ENCODE measurements at regions not wholly inside any gene's neighbourhood (a gene's known extent, or its start where the extent isn't known, plus 50 kb on each side); places are given as distances from the start of the nearest gene placed in this dataset.

DNA sequence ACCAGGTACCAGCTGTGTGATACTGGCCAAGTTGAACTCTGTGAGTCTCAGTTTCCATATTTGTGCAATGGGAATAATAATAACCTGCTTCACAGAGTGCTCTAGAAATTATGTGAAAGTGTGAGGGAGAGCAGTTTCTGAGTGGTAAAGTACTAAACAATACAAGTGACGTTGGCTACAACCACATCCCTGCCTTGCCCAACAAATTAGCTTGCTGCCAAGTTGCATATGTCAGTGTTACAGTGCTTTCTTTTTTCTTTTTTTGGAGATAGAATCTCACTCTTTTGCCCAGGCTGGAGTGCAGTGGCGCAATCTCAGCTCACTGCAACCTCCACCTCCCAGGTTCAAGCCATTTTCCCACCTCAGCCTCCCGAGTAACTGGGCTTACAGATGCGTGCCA lies 533.6 kb upstream of the MEX3C start:
- WGBS, 2 donors, result 75 to 82% methylated on average over 4 of the region's 4 CpGs
- TF ChIP-seq, protein P1, sequence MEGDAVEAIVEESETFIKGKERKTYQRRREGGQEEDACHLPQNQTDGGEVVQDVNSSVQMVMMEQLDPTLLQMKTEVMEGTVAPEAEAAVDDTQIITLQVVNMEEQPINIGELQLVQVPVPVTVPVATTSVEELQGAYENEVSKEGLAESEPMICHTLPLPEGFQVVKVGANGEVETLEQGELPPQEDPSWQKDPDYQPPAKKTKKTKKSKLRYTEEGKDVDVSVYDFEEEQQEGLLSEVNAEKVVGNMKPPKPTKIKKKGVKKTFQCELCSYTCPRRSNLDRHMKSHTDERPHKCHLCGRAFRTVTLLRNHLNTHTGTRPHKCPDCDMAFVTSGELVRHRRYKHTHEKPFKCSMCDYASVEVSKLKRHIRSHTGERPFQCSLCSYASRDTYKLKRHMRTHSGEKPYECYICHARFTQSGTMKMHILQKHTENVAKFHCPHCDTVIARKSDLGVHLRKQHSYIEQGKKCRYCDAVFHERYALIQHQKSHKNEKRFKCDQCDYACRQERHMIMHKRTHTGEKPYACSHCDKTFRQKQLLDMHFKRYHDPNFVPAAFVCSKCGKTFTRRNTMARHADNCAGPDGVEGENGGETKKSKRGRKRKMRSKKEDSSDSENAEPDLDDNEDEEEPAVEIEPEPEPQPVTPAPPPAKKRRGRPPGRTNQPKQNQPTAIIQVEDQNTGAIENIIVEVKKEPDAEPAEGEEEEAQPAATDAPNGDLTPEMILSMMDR (IDR thresholded peaks at IDR 0.05; ENCODE audit: control extremely low read depth, extremely low read depth), result no peak
- Histone ChIP-seq H3K9ac (ENCODE audit: insufficient read depth in 1 of 2, low read length in 2 of 2) (no peak overlapping the region), H3K27ac (ENCODE audit: low read depth in 1 of 2, low read length in 1 of 2) (no peak overlapping the region), H3K4me3 (no peak overlapping the region), H3K36me3 (ENCODE audit: control insufficient read depth in 4 of 4, insufficient read depth in 4 of 4, low read length in 4 of 4) (no peaks in the 10 kb centered on the region), H3K9me3 (ENCODE audit: control insufficient read depth in 4 of 4, insufficient read depth in 3 of 4, low read length in 3 of 4) (no peaks in the 10 kb centered on the region), H3K4me1 (ENCODE audit: control insufficient read depth in 5 of 5, insufficient read depth in 5 of 5, low read length in 5 of 5) (no peaks in the 10 kb centered on the region), H3K27me3 (ENCODE audit: control insufficient read depth in 3 of 3, insufficient read depth in 3 of 3, low read length in 2 of 3) (no peaks in the 10 kb centered on the region)
- no peak for ATAC-seq (ENCODE audit: insufficient read depth, low FRiP score)
- no peak for DNase-seq

DNA sequence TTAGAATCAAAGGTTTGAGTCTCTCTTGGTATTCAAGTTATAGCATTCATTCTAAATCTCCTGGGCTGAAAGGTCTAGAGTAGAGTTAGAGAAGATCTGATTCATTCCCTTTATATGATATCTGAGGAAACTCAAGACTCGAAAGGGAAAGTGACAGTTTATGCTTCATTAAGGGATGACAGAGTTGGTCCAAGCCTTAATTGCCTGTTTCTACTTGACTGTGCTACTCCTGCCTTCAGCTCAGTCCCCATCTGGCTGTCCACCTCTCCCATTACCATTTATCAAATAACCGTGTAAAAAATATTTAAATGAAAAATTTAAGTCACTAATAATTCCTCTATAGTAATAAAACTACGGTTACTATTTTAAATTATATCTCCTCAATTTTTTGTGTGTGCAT lies 537.1 kb upstream of the MEX3C start:
- Histone ChIP-seq H3K9me3 (ENCODE audit: control insufficient read depth in 4 of 4, insufficient read depth in 3 of 4, low read length in 3 of 4) (no peaks in the 10 kb centered on the region), H3K36me3 (ENCODE audit: control insufficient read depth in 4 of 4, insufficient read depth in 4 of 4, low read length in 4 of 4) (no peaks in the 10 kb centered on the region), H3K27me3 (ENCODE audit: control insufficient read depth in 3 of 3, insufficient read depth in 3 of 3, low read length in 2 of 3) (no peaks in the 10 kb centered on the region), H3K27ac (ENCODE audit: low read depth in 1 of 2, low read length in 1 of 2) (no peak overlapping the region), H3K4me1 (ENCODE audit: control insufficient read depth in 5 of 5, insufficient read depth in 5 of 5, low read length in 5 of 5) (no peaks in the 10 kb centered on the region), H3K4me3 (no peak overlapping the region), H3K9ac (ENCODE audit: insufficient read depth in 1 of 2, low read length in 2 of 2) (no peak overlapping the region)
- DNase-seq (no peak), ATAC-seq (ENCODE audit: insufficient read depth, low FRiP score) (no peak)
- 91% methylated on average over 3 of the region's 3 CpGs for WGBS, 2 donors
- TF ChIP-seq, protein P1 (IDR thresholded peaks at IDR 0.05; ENCODE audit: control extremely low read depth, extremely low read depth), result no peak

DNA sequence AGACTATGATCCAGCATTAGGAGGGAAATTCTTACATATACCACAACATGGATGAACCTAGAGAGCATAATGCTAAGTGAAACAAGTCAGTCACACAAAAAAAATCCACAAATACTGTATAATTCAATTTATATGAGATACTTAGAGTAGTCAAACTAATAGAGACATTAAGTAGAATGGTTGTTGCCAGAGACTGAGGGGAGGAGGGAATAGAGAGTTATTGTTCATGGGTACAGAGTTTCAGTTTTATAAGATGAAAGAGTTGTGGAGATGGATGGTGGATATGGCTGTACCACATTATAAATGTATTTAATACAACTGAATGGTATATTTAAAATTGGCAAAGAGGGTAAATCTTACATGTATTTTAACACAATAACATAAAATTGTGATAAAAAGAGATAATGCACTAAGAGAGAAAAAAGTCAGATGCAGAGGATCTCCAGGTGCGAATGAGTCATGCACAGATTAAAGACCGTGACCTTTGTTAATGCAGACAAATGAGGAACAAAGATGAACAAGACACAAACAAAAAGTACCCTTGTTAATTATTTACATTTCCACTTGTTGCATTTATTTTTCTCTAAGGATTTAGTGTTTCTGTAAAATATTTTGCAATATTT lies 541.7 kb upstream of the MEX3C start:
- Histone ChIP-seq H3K4me1 (ENCODE audit: control insufficient read depth in 5 of 5, insufficient read depth in 5 of 5, low read length in 5 of 5) (no peaks in the 10 kb centered on the region), H3K9me3 (ENCODE audit: control insufficient read depth in 4 of 4, insufficient read depth in 3 of 4, low read length in 3 of 4) (no peaks in the 10 kb centered on the region), H3K36me3 (ENCODE audit: control insufficient read depth in 4 of 4, insufficient read depth in 4 of 4, low read length in 4 of 4) (no peaks in the 10 kb centered on the region), H3K27me3 (ENCODE audit: control insufficient read depth in 3 of 3, insufficient read depth in 3 of 3, low read length in 2 of 3) (no peaks in the 10 kb centered on the region), H3K4me3 (no peak overlapping the region), H3K27ac (ENCODE audit: low read depth in 1 of 2, low read length in 1 of 2) (no peak overlapping the region), H3K9ac (ENCODE audit: insufficient read depth in 1 of 2, low read length in 2 of 2) (no peak overlapping the region)
- TF ChIP-seq, protein P1 (IDR thresholded peaks at IDR 0.05; ENCODE audit: control extremely low read depth, extremely low read depth), result no peak
- DNase-seq (no peak), ATAC-seq (ENCODE audit: insufficient read depth, low FRiP score) (no peak)
- 93% methylated on average over 2 of the region's 2 CpGs for WGBS, 2 donors

DNA sequence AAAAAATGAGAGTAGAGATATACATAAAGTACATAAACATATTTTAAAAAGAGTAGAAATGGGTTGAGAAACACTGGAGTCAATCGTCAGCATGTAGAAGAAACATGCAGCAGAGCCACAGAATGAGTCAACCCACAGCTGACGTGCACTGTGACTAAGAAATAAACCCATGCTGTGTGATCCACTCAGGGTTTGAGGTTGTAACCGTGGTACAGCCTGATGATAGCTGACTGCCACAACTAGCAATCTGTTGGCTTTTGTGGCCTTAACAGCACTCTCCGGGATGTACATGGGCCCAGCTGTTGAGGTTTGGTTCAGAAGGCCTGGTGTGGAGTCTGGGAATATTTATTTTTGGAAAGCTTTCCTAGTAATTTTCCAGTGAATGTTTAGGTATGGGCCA lies 554.4 kb upstream of the MEX3C start:
- Histone ChIP-seq H3K4me3 (no peak overlapping the region), H3K27me3 (ENCODE audit: control insufficient read depth in 3 of 3, insufficient read depth in 3 of 3, low read length in 2 of 3) (no peaks in the 10 kb centered on the region), H3K9me3 (ENCODE audit: control insufficient read depth in 4 of 4, insufficient read depth in 3 of 4, low read length in 3 of 4) (no peaks in the 10 kb centered on the region), H3K36me3 (ENCODE audit: control insufficient read depth in 4 of 4, insufficient read depth in 4 of 4, low read length in 4 of 4) (no peaks in the 10 kb centered on the region), H3K9ac (ENCODE audit: insufficient read depth in 1 of 2, low read length in 2 of 2) (no peak overlapping the region), H3K4me1 (ENCODE audit: control insufficient read depth in 5 of 5, insufficient read depth in 5 of 5, low read length in 5 of 5) (no peaks in the 10 kb centered on the region), H3K27ac (ENCODE audit: low read depth in 1 of 2, low read length in 1 of 2) (no peak overlapping the region)
- ATAC-seq (ENCODE audit: insufficient read depth, low FRiP score) (no peak), DNase-seq (no peak)
- TF ChIP-seq, protein P1 (IDR thresholded peaks at IDR 0.05; ENCODE audit: control extremely low read depth, extremely low read depth), result no peak
- WGBS, 2 donors, result 87 to 92% methylated on average over 4 of the region's 4 CpGs

All from lung (tissue), 11 donors.